Liver (tissue), 8 donors: ENCODE measurements at regions not wholly inside any gene's neighbourhood (a gene's known extent, or its start where the extent isn't known, plus 50 kb on each side); places are given as distances from the start of the nearest gene placed in this dataset.

Experiments used
- DNase-seq: peaks from one replicate; pipeline ENCODE4 v3.0.0-alpha.2; 2017; ENCODE audit warnings: low spot score
- H3K27ac ChIP-seq, 2 donors: one replicate each; pipeline ENCODE4 v1.7.0; 2013; ENCODE audit warnings: inconsistent platforms in 2 of 2, low read length in 2 of 2, control low read depth in 1 of 2, low read depth in 1 of 2, mild to moderate bottlenecking in 1 of 2
- H3K27me3 ChIP-seq, 4 donors: one replicate each; pipeline versions ENCODE4 v1.6.1 to v1.7.0; 2013; ENCODE audit warnings: low read length in 3 of 4, inconsistent platforms in 1 of 4, mild to moderate bottlenecking in 1 of 4, moderate library complexity in 1 of 4; ENCODE audit not compliant: control insufficient read depth in 4 of 4, insufficient read depth in 4 of 4
- H3K36me3 ChIP-seq, 4 donors: one replicate each; pipeline versions ENCODE4 v1.6.1 to v1.7.0; 2013; ENCODE audit warnings: low read length in 3 of 4, mild to moderate bottlenecking in 3 of 4, low read depth in 1 of 4, moderate library complexity in 1 of 4; ENCODE audit not compliant: control insufficient read depth in 4 of 4, insufficient read depth in 3 of 4
- H3K4me1 ChIP-seq, 4 donors: one replicate each; pipeline versions ENCODE4 v1.6.1 to v1.7.0; 2013; ENCODE audit warnings: low read length in 3 of 4, mild to moderate bottlenecking in 3 of 4, moderate library complexity in 1 of 4; ENCODE audit not compliant: control insufficient read depth in 4 of 4, insufficient read depth in 4 of 4
- H3K4me3 ChIP-seq, 3 donors: one replicate each; pipeline versions ENCODE4 v1.6.1 to v1.7.0; 2013; ENCODE audit warnings: low read length in 3 of 3, control low read depth in 1 of 3, low read depth in 1 of 3, mild to moderate bottlenecking in 1 of 3
- H3K9ac ChIP-seq, 2 donors: one replicate each; pipeline ENCODE4 v1.7.0; 2013; ENCODE audit warnings: low read length in 2 of 2, mild to moderate bottlenecking in 2 of 2, moderate library complexity in 2 of 2, control low read depth in 1 of 2, low read depth in 1 of 2
- H3K9me3 ChIP-seq, 4 donors: one replicate each; pipeline versions ENCODE4 v1.6.1 to v1.7.0; 2013; ENCODE audit warnings: low read length in 3 of 4; ENCODE audit not compliant: control insufficient read depth in 4 of 4
- ATF3 ChIP-seq: IDR thresholded peaks from 2 replicates; pipeline ENCODE4 v1.6.1; 2016; ENCODE audit warnings: antibody characterized with exemption
- EGR1 ChIP-seq, 2 donors: IDR thresholded peaks; 2 replicates each; pipeline ENCODE4 v1.6.1; 2016 to 2018; ENCODE audit warnings: antibody characterized with exemption in 2 of 2, low read depth in 2 of 2
- FOXA1 ChIP-seq: IDR thresholded peaks from 2 replicates; pipeline ENCODE4 v1.6.1; 2016; ENCODE audit warnings: antibody characterized with exemption
- GABPA ChIP-seq, 2 donors: IDR thresholded peaks in 1 of 2; conservative IDR thresholded peaks in 1 of 2; 2 replicates each; pipeline ENCODE4 v1.6.1; 2016; ENCODE audit warnings: antibody characterized with exemption in 2 of 2, mild to moderate bottlenecking in 1 of 2, moderate library complexity in 1 of 2
- HNF4A ChIP-seq, 2 donors: conservative IDR thresholded peaks; 2 replicates each; pipeline ENCODE4 v1.6.1; 2016; ENCODE audit warnings: antibody characterized with exemption in 2 of 2, mild to moderate bottlenecking in 2 of 2
- HNF4G ChIP-seq: IDR thresholded peaks from 2 replicates; pipeline ENCODE4 v1.6.1; 2016; ENCODE audit warnings: antibody characterized with exemption
- JUND ChIP-seq, 2 donors: IDR thresholded peaks; 2 replicates each; pipeline ENCODE4 v1.6.1; 2016; ENCODE audit warnings: antibody characterized with exemption in 2 of 2
- MAX ChIP-seq: IDR thresholded peaks from 2 replicates; pipeline ENCODE4 v1.6.1; 2016; ENCODE audit warnings: antibody characterized with exemption
- RAD21 ChIP-seq, 2 donors: IDR thresholded peaks; 2 replicates each; pipeline ENCODE4 v1.6.1; 2016; ENCODE audit warnings: antibody characterized with exemption in 2 of 2, mild to moderate bottlenecking in 2 of 2
- RXRA ChIP-seq, 2 donors: IDR thresholded peaks; 2 replicates each; pipeline ENCODE4 v1.6.1; 2017 to 2018; ENCODE audit warnings: antibody characterized with exemption in 2 of 2, mild to moderate bottlenecking in 1 of 2
- TAF1 ChIP-seq: conservative IDR thresholded peaks from 2 replicates; pipeline ENCODE4 v1.6.1; 2016; ENCODE audit warnings: antibody characterized with exemption, mild to moderate bottlenecking
- YY1 ChIP-seq: IDR thresholded peaks from 2 replicates; pipeline ENCODE4 v1.6.1; 2016; ENCODE audit warnings: antibody characterized with exemption, mild to moderate bottlenecking
- whole genome bisulfite sequencing: extraction: QIAGEN DNeasy Blood & Tissue Kit; methylation state at CpG from one replicate; pipeline ENCODE4 v1.1.7; 2013; 5-methylcytosine and 5-hydroxymethylcytosine counted together
- TF ChIP-seq, protein P1 (sequence below): fragments of 150-350 bp; IDR thresholded peaks from 2 replicates; pipeline ENCODE4 v1.5.1; 2017; ENCODE audit warnings: improper control_type of control experiment, low read depth, low read length; ENCODE audit not compliant: missing input control
- TF ChIP-seq, protein P2 (sequence below): IDR thresholded peaks from 2 replicates; pipeline ENCODE4 v1.6.1; 2016; ENCODE audit warnings: antibody characterized with exemption
- donor health status: healthy.
- donor health status: healthy.
- donor health status: healthy.
- donor health status: healthy.
- donor health status: healthy.

DNA sequence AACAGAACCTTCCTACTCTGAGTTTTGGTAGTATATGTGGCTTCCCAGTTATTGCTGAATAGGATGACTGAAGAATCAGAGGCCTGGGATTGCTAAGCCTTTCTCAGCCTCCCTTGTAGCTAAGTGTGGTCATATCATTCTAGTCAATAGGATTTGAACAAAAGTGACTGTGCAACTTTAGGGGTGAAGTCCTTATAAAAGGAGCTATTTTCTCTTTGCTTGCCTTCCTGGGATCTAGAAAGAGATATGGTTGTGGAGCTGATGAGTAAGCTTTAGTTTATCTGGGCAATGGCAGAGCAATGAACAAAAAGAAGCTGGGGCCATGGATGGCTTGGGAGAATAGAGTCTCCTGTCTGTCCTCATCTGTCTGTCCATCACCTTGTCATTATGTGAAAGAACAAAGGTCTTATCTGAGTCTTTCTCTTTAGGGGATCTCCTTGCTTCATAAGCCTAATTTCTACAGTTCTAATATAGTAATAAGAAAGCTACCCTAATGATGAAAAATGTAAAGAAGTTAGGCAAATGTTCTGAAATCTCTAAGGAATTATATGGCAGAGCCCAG lies 91.5 kb downstream of the TENT5C start (continued):
- TF ChIP-seq GABPA (IDR thresholded peaks at IDR 0.05 in 1 of 2, conservative IDR thresholded peaks at IDR 0.05 in 1 of 2) (no peak), JUND (IDR thresholded peaks at IDR 0.05) (no peak), YY1 (no peak), RAD21 (IDR thresholded peaks at IDR 0.05) (no peak), ATF3 (no peak)
- TF ChIP-seq, protein P1, sequence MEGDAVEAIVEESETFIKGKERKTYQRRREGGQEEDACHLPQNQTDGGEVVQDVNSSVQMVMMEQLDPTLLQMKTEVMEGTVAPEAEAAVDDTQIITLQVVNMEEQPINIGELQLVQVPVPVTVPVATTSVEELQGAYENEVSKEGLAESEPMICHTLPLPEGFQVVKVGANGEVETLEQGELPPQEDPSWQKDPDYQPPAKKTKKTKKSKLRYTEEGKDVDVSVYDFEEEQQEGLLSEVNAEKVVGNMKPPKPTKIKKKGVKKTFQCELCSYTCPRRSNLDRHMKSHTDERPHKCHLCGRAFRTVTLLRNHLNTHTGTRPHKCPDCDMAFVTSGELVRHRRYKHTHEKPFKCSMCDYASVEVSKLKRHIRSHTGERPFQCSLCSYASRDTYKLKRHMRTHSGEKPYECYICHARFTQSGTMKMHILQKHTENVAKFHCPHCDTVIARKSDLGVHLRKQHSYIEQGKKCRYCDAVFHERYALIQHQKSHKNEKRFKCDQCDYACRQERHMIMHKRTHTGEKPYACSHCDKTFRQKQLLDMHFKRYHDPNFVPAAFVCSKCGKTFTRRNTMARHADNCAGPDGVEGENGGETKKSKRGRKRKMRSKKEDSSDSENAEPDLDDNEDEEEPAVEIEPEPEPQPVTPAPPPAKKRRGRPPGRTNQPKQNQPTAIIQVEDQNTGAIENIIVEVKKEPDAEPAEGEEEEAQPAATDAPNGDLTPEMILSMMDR, result no peak

DNA sequence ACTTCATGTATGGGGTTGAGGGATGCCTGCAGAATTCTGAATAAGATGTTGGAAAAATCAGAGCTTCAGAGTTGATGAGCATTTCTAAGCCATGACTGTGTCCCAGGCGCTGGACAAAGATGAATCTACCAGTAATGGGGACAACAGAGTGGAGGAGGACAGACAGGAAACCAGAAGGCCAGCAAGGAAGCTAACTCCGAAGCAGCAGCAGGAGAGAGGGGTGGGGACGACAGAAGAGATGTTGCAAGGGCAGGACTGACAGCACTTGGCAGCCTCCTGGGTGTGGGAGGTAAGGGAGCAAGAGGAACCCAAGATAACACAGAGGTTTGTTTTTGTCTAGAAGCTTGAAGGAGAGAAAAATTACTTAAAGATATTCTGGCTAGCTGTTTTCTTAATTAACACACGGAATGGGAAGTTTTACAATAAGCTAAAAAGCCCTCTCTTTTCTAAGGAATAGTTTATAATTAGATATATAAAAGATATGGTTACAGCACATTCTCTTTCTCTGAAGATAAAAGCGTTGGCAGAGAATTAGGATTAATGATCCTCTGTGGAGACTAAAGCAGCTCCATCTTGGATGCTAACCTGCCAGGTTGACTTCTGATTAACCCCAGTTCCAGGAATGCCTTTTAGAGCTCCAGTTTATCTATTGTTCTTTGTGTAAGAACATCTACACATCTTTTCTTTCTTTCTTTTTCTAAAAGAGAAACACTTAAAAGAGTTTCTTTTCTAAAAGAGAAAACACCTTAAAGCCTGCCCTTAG lies 92.7 kb downstream of the TENT5C start:
- H3K9ac ChIP-seq, result no peak overlapping the region
- no peaks in the 10 kb centered on the region for H3K4me1 ChIP-seq
- no peak for TF ChIP-seq EGR1 (IDR thresholded peaks at IDR 0.05; ENCODE audit: low read depth in 2 of 2)
- no peak overlapping the region for H3K27ac ChIP-seq
- no peaks in the 10 kb centered on the region for H3K36me3 ChIP-seq
- H3K27me3 ChIP-seq, result peaks cover 0 to 4% (median 0%) of the 10 kb centered on the region in 4 donors
- no peak for DNase-seq
- H3K4me3 ChIP-seq, result no peak overlapping the region
- 64% methylated on average over 5 of the region's 5 CpGs for WGBS
- H3K9me3 ChIP-seq, result no peaks in the 10 kb centered on the region

DNA sequence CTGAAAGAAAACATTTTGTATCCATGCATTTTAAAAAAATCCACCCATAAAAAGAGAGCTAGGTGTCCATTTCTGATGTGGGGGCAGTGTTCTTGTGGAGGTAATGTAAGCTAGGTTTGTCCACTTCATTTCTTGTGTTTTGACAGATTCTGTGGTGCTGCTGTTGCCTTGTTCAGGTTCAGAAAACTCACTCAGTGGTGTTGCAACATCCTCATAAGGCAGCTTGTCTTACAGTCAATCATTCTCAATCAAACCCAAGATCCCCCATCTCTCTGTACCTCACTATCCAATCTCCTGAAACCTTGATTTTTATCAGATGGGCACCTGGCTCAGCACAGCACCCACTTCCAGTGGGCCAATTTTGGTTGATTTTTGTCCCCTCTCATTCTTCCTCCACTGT lies 94.1 kb downstream of the TENT5C start:
- no peak overlapping the region for H3K9ac ChIP-seq
- H3K4me1 ChIP-seq, result no peaks in the 10 kb centered on the region
- no peak overlapping the region for H3K4me3 ChIP-seq
- no peak for TF ChIP-seq RXRA (IDR thresholded peaks at IDR 0.05)
- no peak for TF ChIP-seq HNF4A (conservative IDR thresholded peaks at IDR 0.05)
- TF ChIP-seq RAD21 (IDR thresholded peaks at IDR 0.05), result no peak
- TF ChIP-seq FOXA1, result no peak
- no peak for TF ChIP-seq GABPA (IDR thresholded peaks at IDR 0.05 in 1 of 2, conservative IDR thresholded peaks at IDR 0.05 in 1 of 2)
- TF ChIP-seq TAF1, result no peak
- TF ChIP-seq EGR1 (IDR thresholded peaks at IDR 0.05; ENCODE audit: low read depth in 2 of 2), result no peak
- TF ChIP-seq JUND (IDR thresholded peaks at IDR 0.05), result no peak
- TF ChIP-seq HNF4G, result no peak
- no peak for TF ChIP-seq ATF3
- peaks cover 0 to 4% (median 0%) of the 10 kb centered on the region in 4 donors for H3K27me3 ChIP-seq
- no peak for DNase-seq
- no peak overlapping the region for H3K27ac ChIP-seq
- no peaks in the 10 kb centered on the region for H3K9me3 ChIP-seq
- H3K36me3 ChIP-seq, result no peaks in the 10 kb centered on the region

DNA sequence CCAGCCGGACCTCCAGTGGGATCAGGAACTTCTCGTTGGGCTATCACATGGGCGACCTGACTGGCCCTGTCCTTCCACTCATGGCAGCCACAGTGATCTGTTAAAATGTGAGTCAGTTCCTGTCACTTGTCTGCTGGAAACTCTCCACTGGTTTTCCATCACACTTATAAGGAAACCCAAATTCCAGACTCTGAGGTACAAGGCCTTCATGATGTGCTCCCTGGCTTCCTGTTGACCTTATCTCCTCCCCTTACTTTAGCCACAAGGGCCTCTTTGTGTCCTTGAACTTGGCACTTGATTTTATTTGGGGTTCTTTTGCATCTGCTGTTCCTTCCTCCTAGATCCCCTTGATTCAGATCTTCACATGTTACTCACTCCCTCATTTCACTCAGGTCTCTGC lies 96.8 kb downstream of the TENT5C start:
- Histone ChIP-seq H3K27me3 (peaks cover 0 to 4% (median 0%) of the 10 kb centered on the region in 4 donors), H3K36me3 (no peaks in the 10 kb centered on the region), H3K4me3 (no peak overlapping the region), H3K4me1 (no peaks in the 10 kb centered on the region), H3K9me3 (no peaks in the 10 kb centered on the region), H3K9ac (no peak overlapping the region), H3K27ac (no peak overlapping the region)
- 85% methylated on average over 3 of the region's 3 CpGs for WGBS
- DNase-seq, result no peak
- TF ChIP-seq YY1 (no peak), MAX (no peak), GABPA (IDR thresholded peaks at IDR 0.05 in 1 of 2, conservative IDR thresholded peaks at IDR 0.05 in 1 of 2) (no peak)
- TF ChIP-seq, protein P2, sequence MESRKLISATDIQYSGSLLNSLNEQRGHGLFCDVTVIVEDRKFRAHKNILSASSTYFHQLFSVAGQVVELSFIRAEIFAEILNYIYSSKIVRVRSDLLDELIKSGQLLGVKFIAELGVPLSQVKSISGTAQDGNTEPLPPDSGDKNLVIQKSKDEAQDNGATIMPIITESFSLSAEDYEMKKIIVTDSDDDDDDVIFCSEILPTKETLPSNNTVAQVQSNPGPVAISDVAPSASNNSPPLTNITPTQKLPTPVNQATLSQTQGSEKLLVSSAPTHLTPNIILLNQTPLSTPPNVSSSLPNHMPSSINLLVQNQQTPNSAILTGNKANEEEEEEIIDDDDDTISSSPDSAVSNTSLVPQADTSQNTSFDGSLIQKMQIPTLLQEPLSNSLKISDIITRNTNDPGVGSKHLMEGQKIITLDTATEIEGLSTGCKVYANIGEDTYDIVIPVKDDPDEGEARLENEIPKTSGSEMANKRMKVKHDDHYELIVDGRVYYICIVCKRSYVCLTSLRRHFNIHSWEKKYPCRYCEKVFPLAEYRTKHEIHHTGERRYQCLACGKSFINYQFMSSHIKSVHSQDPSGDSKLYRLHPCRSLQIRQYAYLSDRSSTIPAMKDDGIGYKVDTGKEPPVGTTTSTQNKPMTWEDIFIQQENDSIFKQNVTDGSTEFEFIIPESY, result no peak
- TF ChIP-seq, protein P1, result no peak
